ENCODE measurements at regions not wholly inside any gene's neighbourhood (a gene's known extent, or its start where the extent isn't known, plus 50 kb on each side); places are given as distances from the start of the nearest gene placed in this dataset.

- in situ Hi-C loops (cut with MboI; ENCODE audit: low sequenced_read_pairs), result no loop called here
Observed at GRCh38 chr15:31236184-31237042, 90.2 kb upstream of the KLF13 start.

- in situ Hi-C loops (cut with MboI; ENCODE audit: low sequenced_read_pairs), result no loop called here
Observed at GRCh38 chr15:31237043-31237324, 89.7 kb upstream of the KLF13 start.

- in situ Hi-C loops (cut with MboI; ENCODE audit: low sequenced_read_pairs), result no loop called here
Observed at GRCh38 chr15:31238906-31239305, 87.7 kb upstream of the KLF13 start.

- in situ Hi-C loops (cut with MboI; ENCODE audit: low sequenced_read_pairs), result no loop called here
Observed at GRCh38 chr15:31239409-31239808, 87.2 kb upstream of the KLF13 start.

GRCh38 chr15:31241888-31242522, 84.6 kb upstream of the KLF13 start:
- in situ Hi-C loops (cut with MboI; ENCODE audit: low sequenced_read_pairs), result no loop called here

GRCh38 chr15:31243895-31244294, 82.7 kb upstream of the KLF13 start:
- in situ Hi-C loops (cut with MboI; ENCODE audit: low sequenced_read_pairs), result no loop called here

GRCh38 chr15:31245135-31245689, 81.4 kb upstream of the KLF13 start:
- in situ Hi-C loops (cut with MboI; ENCODE audit: low sequenced_read_pairs), result no loop called here

GRCh38 chr15:31245756-31246155, 80.9 kb upstream of the KLF13 start:
- in situ Hi-C loops (cut with MboI; ENCODE audit: low sequenced_read_pairs), result no loop called here

- in situ Hi-C loops (cut with MboI; ENCODE audit: low sequenced_read_pairs), result no loop called here
Observed at GRCh38 chr15:31247404-31247803, 79.2 kb upstream of the KLF13 start.

- in situ Hi-C loops (cut with MboI; ENCODE audit: low sequenced_read_pairs), result no loop called here
Observed at GRCh38 chr15:31248263-31248662, 78.4 kb upstream of the KLF13 start.

- in situ Hi-C loops (cut with MboI; ENCODE audit: low sequenced_read_pairs), result no loop called here
Observed at GRCh38 chr15:31248951-31249350, 77.7 kb upstream of the KLF13 start.

- in situ Hi-C loops (cut with MboI; ENCODE audit: low sequenced_read_pairs), result no loop called here
Observed at GRCh38 chr15:31250033-31250432, 76.6 kb upstream of the KLF13 start.

GRCh38 chr15:31251165-31251564, 75.5 kb upstream of the KLF13 start:
- in situ Hi-C loops (cut with MboI; ENCODE audit: low sequenced_read_pairs), result no loop called here

GRCh38 chr15:31252171-31252785, 74.4 kb upstream of the KLF13 start:
- in situ Hi-C loops (cut with MboI; ENCODE audit: low sequenced_read_pairs), result no loop called here

GRCh38 chr15:31254431-31255175, 72.0 kb upstream of the KLF13 start:
- in situ Hi-C loops (cut with MboI; ENCODE audit: low sequenced_read_pairs), result no loop called here

- in situ Hi-C loops (cut with MboI; ENCODE audit: low sequenced_read_pairs), result no loop called here
Observed at GRCh38 chr15:31255176-31255510, 71.5 kb upstream of the KLF13 start.

- in situ Hi-C loops (cut with MboI; ENCODE audit: low sequenced_read_pairs), result no loop called here
Observed at GRCh38 chr15:31255732-31256377, 70.8 kb upstream of the KLF13 start.

- in situ Hi-C loops (cut with MboI; ENCODE audit: low sequenced_read_pairs), result no loop called here
Observed at GRCh38 chr15:31256378-31257265, 70.0 kb upstream of the KLF13 start.

- in situ Hi-C loops (cut with MboI; ENCODE audit: low sequenced_read_pairs), result no loop called here
Observed at GRCh38 chr15:31257286-31257685, 69.3 kb upstream of the KLF13 start.

GRCh38 chr15:31258260-31258659, 68.4 kb upstream of the KLF13 start:
- in situ Hi-C loops (cut with MboI; ENCODE audit: low sequenced_read_pairs), result no loop called here
